Stomach (tissue), 4 donors: ENCODE measurements at regions not wholly inside any gene's neighbourhood (a gene's known extent, or its start where the extent isn't known, plus 50 kb on each side); places are given as distances from the start of the nearest gene placed in this dataset.

Experiments used
- EP300 ChIP-seq: sonication (generic); formaldehyde crosslinking; IDR thresholded peaks from one replicate; pipeline ENCODE4 v1.6.1; 2017; ENCODE audit warnings: antibody characterized with exemption
- POLR2A ChIP-seq, 4 donors: fragments of 450-650 bp; IDR thresholded peaks; one replicate each; pipeline ENCODE4 v1.6.1; 2016; ENCODE audit warnings: antibody characterized with exemption in 4 of 4, control low read depth in 2 of 4, mild to moderate bottlenecking in 1 of 4, moderate library complexity in 1 of 4
- POLR2AphosphoS5 ChIP-seq, 3 donors: sonication (generic); formaldehyde crosslinking; IDR thresholded peaks; one replicate each; pipeline ENCODE4 v1.6.1; 2016; ENCODE audit warnings: antibody characterized with exemption in 3 of 3
- TF ChIP-seq, protein P1 (sequence below), 7 experiments: fragments of 450-650 bp in 4 of 7; fragments of 200-600 bp in 3 of 7; sonication (generic) in 3 of 7; IDR thresholded peaks; one replicate each; pipeline ENCODE4 v1.5.1; 2016 to 2019; ENCODE audit warnings: antibody characterized with exemption in 7 of 7, control low read depth in 2 of 7, mild to moderate bottlenecking in 1 of 7

- TF ChIP-seq EP300: no peak
- TF ChIP-seq, protein P1, sequence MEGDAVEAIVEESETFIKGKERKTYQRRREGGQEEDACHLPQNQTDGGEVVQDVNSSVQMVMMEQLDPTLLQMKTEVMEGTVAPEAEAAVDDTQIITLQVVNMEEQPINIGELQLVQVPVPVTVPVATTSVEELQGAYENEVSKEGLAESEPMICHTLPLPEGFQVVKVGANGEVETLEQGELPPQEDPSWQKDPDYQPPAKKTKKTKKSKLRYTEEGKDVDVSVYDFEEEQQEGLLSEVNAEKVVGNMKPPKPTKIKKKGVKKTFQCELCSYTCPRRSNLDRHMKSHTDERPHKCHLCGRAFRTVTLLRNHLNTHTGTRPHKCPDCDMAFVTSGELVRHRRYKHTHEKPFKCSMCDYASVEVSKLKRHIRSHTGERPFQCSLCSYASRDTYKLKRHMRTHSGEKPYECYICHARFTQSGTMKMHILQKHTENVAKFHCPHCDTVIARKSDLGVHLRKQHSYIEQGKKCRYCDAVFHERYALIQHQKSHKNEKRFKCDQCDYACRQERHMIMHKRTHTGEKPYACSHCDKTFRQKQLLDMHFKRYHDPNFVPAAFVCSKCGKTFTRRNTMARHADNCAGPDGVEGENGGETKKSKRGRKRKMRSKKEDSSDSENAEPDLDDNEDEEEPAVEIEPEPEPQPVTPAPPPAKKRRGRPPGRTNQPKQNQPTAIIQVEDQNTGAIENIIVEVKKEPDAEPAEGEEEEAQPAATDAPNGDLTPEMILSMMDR (IDR thresholded peaks at IDR 0.05): no peak
- no peak for TF ChIP-seq POLR2AphosphoS5 (IDR thresholded peaks at IDR 0.05)
- no peak for TF ChIP-seq POLR2A (IDR thresholded peaks at IDR 0.05)
Observed at GRCh38 chr2:126782648-126783047, 116.0 kb upstream of the TEX51 start.
